Fibroblast of lung (primary cell): ENCODE measurements at regions not wholly inside any gene's neighbourhood (a gene's known extent, or its start where the extent isn't known, plus 50 kb on each side); places are given as distances from the start of the nearest gene placed in this dataset.
"Not testable (repeated sequence)": the region's sequence is repeated elsewhere in the genome, so short reads cannot be mapped to it uniquely, and the experiment has no call there.

Experiments
- DNase-seq, 2 donors: peaks; one replicate each; pipeline versions ENCODE4 v3.0.0 to v3.0.0-alpha.2; 2010; ENCODE audit warnings: low read depth in 2 of 2
- H2AFZ ChIP-seq: 2 replicates; pipeline ENCODE4 v1.5.1; 2012; ENCODE audit warnings: low read length, control low read depth, inconsistent platforms
- H3K27ac ChIP-seq: 2 replicates; pipeline ENCODE4 v1.5.1; 2011; ENCODE audit warnings: low read length, control low read depth; ENCODE audit not compliant: insufficient read depth
- H3K27me3 ChIP-seq: 2 replicates; pipeline ENCODE4 v1.5.1; 2011; ENCODE audit warnings: mild to moderate bottlenecking, low read length; ENCODE audit not compliant: control insufficient read depth, insufficient read depth
- H3K36me3 ChIP-seq: 2 replicates; pipeline ENCODE4 v1.5.1; 2011; ENCODE audit warnings: low read length; ENCODE audit not compliant: control insufficient read depth, insufficient read depth
- H3K4me1 ChIP-seq: 2 replicates; pipeline ENCODE4 v1.5.1; 2011; ENCODE audit warnings: low read length; ENCODE audit not compliant: control insufficient read depth, insufficient read depth; ENCODE audit errors: extremely low read depth
- H3K4me2 ChIP-seq: 2 replicates; pipeline ENCODE4 v1.5.1; 2011; ENCODE audit warnings: low read length, control low read depth; ENCODE audit not compliant: insufficient read depth; ENCODE audit errors: extremely low read depth
- H3K4me3 ChIP-seq, 4 experiments: fragments of 200-600 bp in 1 of 4; sonication (generic) in 1 of 4; replicated peaks in 1 of 4; 2 replicates each; pipeline ENCODE4 v1.5.1; 2011 to 2016; ENCODE audit warnings: low read length in 4 of 4, low read depth in 3 of 4, mild to moderate bottlenecking in 3 of 4, control low read depth in 2 of 4, inconsistent platforms in 1 of 4, mixed read lengths in 1 of 4; ENCODE audit not compliant: insufficient read depth in 1 of 4; ENCODE audit errors: control extremely low read depth in 1 of 4
- H3K79me2 ChIP-seq: 2 replicates; pipeline ENCODE4 v1.5.1; 2012; ENCODE audit warnings: mild to moderate bottlenecking, low read length, inconsistent platforms; ENCODE audit not compliant: control insufficient read depth, insufficient read depth
- H3K9ac ChIP-seq: 2 replicates; pipeline ENCODE4 v1.5.1; 2011; ENCODE audit warnings: mild to moderate bottlenecking, low read length, control low read depth; ENCODE audit not compliant: insufficient read depth
- H3K9me3 ChIP-seq: 2 replicates; pipeline ENCODE4 v1.5.1; 2012; ENCODE audit warnings: low read depth, low read length; ENCODE audit not compliant: control insufficient read depth, insufficient read depth
- H4K20me1 ChIP-seq: 2 replicates; pipeline ENCODE4 v1.5.1; 2011; ENCODE audit warnings: low read length; ENCODE audit not compliant: control insufficient read depth, insufficient read depth; ENCODE audit errors: extremely low read depth
- EZH2 ChIP-seq: IDR thresholded peaks from 2 replicates; pipeline ENCODE4 v1.5.1; 2012; ENCODE audit warnings: low read length, control low read depth, mild to moderate bottlenecking; ENCODE audit errors: missing control alignments
- TF ChIP-seq, protein P1 (sequence below), 2 donors: IDR thresholded peaks in 1 of 2; conservative IDR thresholded peaks in 1 of 2; 1 replicate in 1 of 2; 2 replicates in 1 of 2; pipeline ENCODE4 v1.5.1; 2011 to 2012; ENCODE audit warnings: low read length in 2 of 2, control low read depth in 1 of 2, inconsistent platforms in 1 of 2, low read depth in 1 of 2, mild to moderate bottlenecking in 1 of 2

DNA sequence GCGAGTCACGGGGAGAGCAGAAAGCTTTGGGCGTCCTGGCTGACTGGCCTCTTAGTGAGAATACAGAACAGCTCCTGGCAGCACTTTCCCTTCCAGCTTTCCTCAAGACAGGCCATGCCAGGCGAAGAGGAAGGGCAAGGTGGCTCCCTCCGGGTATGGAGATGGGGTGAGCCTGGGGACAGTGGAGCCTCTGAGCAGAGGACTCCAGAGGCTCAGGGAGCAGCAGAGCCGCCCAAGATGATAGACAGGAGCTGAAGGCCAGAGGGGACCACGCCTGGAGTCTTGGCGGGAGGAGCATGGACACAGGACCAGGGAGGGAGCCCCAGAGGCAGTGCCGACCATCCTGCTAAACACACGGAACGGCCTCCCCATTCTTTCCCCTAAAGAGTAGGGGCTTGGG is 229.1 kb downstream of the TM9SF2 start:
- no peak overlapping the region for H3K27ac ChIP-seq
- DNase-seq, result no peak

DNA sequence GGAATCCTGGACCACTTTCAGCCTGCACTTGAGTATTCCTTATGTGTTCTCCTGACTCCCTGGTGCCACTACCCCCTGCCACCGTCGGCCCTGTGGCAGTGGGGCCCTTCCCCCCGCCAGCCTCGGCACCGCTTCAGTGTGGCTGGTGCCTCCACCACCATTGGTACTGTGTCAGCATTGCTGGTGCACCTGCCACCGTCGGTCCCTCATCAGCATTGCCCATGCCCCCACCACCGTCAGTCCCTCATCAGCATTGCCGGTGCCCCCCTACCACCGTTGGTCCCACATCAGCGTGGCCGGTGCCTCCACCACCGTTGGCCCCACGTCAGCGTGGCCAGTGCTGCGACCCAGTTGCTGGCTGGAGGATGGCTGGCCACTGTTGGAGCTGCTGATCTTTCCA is 228.5 kb downstream of the TM9SF2 start:
- Histone ChIP-seq H3K79me2 (no peaks in the 10 kb centered on the region), H4K20me1 (no peaks in the 10 kb centered on the region), H3K9me3 (no peaks in the 10 kb centered on the region), H3K27ac (no peak overlapping the region), H2AFZ (no peak overlapping the region), H3K36me3 (no peaks in the 10 kb centered on the region), H3K4me3 (no peak overlapping the region), H3K4me1 (no peaks in the 10 kb centered on the region), H3K27me3 (no peaks in the 10 kb centered on the region), H3K4me2 (no peak overlapping the region), H3K9ac (no peak overlapping the region)
- DNase-seq, result no peak
- no peak for TF ChIP-seq EZH2
- TF ChIP-seq, protein P1, sequence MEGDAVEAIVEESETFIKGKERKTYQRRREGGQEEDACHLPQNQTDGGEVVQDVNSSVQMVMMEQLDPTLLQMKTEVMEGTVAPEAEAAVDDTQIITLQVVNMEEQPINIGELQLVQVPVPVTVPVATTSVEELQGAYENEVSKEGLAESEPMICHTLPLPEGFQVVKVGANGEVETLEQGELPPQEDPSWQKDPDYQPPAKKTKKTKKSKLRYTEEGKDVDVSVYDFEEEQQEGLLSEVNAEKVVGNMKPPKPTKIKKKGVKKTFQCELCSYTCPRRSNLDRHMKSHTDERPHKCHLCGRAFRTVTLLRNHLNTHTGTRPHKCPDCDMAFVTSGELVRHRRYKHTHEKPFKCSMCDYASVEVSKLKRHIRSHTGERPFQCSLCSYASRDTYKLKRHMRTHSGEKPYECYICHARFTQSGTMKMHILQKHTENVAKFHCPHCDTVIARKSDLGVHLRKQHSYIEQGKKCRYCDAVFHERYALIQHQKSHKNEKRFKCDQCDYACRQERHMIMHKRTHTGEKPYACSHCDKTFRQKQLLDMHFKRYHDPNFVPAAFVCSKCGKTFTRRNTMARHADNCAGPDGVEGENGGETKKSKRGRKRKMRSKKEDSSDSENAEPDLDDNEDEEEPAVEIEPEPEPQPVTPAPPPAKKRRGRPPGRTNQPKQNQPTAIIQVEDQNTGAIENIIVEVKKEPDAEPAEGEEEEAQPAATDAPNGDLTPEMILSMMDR (conservative IDR thresholded peaks at IDR 0.05 in 1 of 2, IDR thresholded peaks at IDR 0.05 in 1 of 2; ENCODE audit: low read depth in 1 of 2, low read length in 2 of 2), result no peak

More for the DNA sequence above, 229.1 kb downstream of the TM9SF2 start:
- Histone ChIP-seq H3K9ac (no peak overlapping the region), H2AFZ (no peak overlapping the region), H3K4me2 (no peak overlapping the region), H3K4me1 (no peaks in the 10 kb centered on the region), H3K27me3 (no peaks in the 10 kb centered on the region), H4K20me1 (no peaks in the 10 kb centered on the region), H3K9me3 (no peaks in the 10 kb centered on the region), H3K4me3 (no peak overlapping the region), H3K36me3 (no peaks in the 10 kb centered on the region), H3K79me2 (no peaks in the 10 kb centered on the region)
- TF ChIP-seq, protein P1 (conservative IDR thresholded peaks at IDR 0.05 in 1 of 2, IDR thresholded peaks at IDR 0.05 in 1 of 2; ENCODE audit: low read depth in 1 of 2, low read length in 2 of 2), result no peak
- TF ChIP-seq EZH2, result no peak

DNA sequence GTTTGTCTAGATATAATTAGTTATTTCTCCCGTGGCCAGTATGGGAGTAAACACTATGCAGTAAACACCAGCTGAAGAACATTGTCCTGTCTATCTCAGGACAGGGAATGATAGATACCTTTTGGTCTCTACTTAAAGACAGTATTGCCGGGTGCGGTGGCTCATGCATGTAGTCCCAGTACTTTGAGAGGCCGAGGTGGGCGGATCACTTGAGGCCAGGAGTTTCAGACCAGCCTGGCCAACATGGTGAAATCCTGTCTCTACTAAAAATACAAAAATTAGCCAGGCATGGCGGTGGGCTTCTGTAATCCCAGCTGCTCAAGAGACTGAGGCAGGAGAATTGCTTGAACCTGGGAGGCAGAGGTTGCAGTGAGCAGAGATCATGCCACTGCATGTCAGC is 226.4 kb downstream of the TM9SF2 start:
- H3K4me1 ChIP-seq, H3K36me3 ChIP-seq, H3K4me2 ChIP-seq, H3K9me3 ChIP-seq, H3K27me3 ChIP-seq, H3K27ac ChIP-seq, H4K20me1 ChIP-seq, H3K79me2 ChIP-seq, H2AFZ ChIP-seq, H3K4me3 ChIP-seq, H3K9ac ChIP-seq, DNase-seq: not testable (repeated sequence)
